ENCODE measurements at regions not wholly inside any gene's neighbourhood (a gene's known extent, or its start where the extent isn't known, plus 50 kb on each side); places are given as distances from the start of the nearest gene placed in this dataset.

DNA sequence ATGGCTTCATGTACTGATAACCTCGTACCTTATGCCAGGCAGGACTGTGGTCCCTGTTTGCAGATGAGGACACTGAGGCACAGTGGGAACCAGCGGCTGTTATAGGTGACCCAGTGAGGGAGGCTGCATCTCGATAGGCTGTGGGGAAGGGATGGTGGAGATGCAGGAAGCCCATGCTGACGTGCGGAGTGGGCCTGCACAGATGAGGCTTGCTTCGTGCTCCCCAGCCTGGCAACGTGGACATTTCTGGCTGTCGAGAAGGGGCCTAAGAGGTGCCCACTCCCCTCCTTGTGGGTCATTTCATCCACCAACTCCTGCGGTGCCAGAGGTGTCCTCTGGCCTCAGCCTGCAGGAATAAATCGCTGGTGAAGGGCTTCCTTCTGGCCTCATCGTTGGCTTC lies 107.4 kb downstream of the SLC25A47 start:
- TF ChIP-seq, protein P1, sequence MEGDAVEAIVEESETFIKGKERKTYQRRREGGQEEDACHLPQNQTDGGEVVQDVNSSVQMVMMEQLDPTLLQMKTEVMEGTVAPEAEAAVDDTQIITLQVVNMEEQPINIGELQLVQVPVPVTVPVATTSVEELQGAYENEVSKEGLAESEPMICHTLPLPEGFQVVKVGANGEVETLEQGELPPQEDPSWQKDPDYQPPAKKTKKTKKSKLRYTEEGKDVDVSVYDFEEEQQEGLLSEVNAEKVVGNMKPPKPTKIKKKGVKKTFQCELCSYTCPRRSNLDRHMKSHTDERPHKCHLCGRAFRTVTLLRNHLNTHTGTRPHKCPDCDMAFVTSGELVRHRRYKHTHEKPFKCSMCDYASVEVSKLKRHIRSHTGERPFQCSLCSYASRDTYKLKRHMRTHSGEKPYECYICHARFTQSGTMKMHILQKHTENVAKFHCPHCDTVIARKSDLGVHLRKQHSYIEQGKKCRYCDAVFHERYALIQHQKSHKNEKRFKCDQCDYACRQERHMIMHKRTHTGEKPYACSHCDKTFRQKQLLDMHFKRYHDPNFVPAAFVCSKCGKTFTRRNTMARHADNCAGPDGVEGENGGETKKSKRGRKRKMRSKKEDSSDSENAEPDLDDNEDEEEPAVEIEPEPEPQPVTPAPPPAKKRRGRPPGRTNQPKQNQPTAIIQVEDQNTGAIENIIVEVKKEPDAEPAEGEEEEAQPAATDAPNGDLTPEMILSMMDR (IDR thresholded peaks at IDR 0.05; ENCODE audit: low read depth, low read length, missing input control) = no peak
- TF ChIP-seq TAF1 (conservative IDR thresholded peaks at IDR 0.05) = no peak
- TF ChIP-seq FOXA1 (IDR thresholded peaks at IDR 0.05) = no peak
- TF ChIP-seq, protein P2, sequence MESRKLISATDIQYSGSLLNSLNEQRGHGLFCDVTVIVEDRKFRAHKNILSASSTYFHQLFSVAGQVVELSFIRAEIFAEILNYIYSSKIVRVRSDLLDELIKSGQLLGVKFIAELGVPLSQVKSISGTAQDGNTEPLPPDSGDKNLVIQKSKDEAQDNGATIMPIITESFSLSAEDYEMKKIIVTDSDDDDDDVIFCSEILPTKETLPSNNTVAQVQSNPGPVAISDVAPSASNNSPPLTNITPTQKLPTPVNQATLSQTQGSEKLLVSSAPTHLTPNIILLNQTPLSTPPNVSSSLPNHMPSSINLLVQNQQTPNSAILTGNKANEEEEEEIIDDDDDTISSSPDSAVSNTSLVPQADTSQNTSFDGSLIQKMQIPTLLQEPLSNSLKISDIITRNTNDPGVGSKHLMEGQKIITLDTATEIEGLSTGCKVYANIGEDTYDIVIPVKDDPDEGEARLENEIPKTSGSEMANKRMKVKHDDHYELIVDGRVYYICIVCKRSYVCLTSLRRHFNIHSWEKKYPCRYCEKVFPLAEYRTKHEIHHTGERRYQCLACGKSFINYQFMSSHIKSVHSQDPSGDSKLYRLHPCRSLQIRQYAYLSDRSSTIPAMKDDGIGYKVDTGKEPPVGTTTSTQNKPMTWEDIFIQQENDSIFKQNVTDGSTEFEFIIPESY (IDR thresholded peaks at IDR 0.05) = no peak
- TF ChIP-seq, protein P3, sequence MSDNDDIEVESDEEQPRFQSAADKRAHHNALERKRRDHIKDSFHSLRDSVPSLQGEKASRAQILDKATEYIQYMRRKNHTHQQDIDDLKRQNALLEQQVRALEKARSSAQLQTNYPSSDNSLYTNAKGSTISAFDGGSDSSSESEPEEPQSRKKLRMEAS (IDR thresholded peaks at IDR 0.05) = no peak
- TF ChIP-seq RXRA (IDR thresholded peaks at IDR 0.05) = no peak
- no peak for TF ChIP-seq RAD21 (IDR thresholded peaks at IDR 0.05)
- no peak for TF ChIP-seq YY1 (IDR thresholded peaks at IDR 0.05)
- no peak for TF ChIP-seq SP1 (IDR thresholded peaks at IDR 0.05)
- no peak for TF ChIP-seq GABPA (IDR thresholded peaks at IDR 0.05 in 1 of 2, conservative IDR thresholded peaks at IDR 0.05 in 1 of 2)
- no peak for TF ChIP-seq HNF4G (IDR thresholded peaks at IDR 0.05)
- TF ChIP-seq, protein P4, sequence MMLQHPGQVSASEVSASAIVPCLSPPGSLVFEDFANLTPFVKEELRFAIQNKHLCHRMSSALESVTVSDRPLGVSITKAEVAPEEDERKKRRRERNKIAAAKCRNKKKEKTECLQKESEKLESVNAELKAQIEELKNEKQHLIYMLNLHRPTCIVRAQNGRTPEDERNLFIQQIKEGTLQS (IDR thresholded peaks at IDR 0.05) = no peak
- no peak for TF ChIP-seq JUND (IDR thresholded peaks at IDR 0.05)

All from liver (tissue), 3 donors.